Vagina (tissue), 2 donors: ENCODE measurements at regions not wholly inside any gene's neighbourhood (a gene's known extent, or its start where the extent isn't known, plus 50 kb on each side); places are given as distances from the start of the nearest gene placed in this dataset.

Source experiments
- DNase-seq, 2 donors: peaks; one replicate each; pipeline ENCODE4 v3.0.0-alpha.2; 2017; ENCODE audit errors: extremely low spot score in 2 of 2
- H3K27ac ChIP-seq: fragments of 200-600 bp; sonication (generic); one replicate; pipeline ENCODE4 v1.5.1; 2019
- H3K27me3 ChIP-seq: fragments of 200-600 bp; sonication (generic); one replicate; pipeline ENCODE4 v1.5.1; 2019
- H3K36me3 ChIP-seq, 2 donors: fragments of 200-600 bp; sonication (generic); one replicate each; pipeline ENCODE4 v1.5.1; 2017 to 2019
- H3K4me1 ChIP-seq: fragments of 200-600 bp; sonication (generic); one replicate; pipeline ENCODE4 v1.5.1; 2019
- H3K4me3 ChIP-seq, 2 donors: fragments of 200-600 bp; sonication (generic); 1 replicate in 1 of 2; 2 replicates in 1 of 2; pipeline ENCODE4 v1.5.1; 2016 to 2019
- H3K9me3 ChIP-seq: fragments of 200-600 bp; sonication (generic); one replicate; pipeline ENCODE4 v1.5.1; 2019
- CTCF ChIP-seq, 3 experiments: fragments of 450-650 bp in 2 of 3; fragments of 200-600 bp in 1 of 3; sonication (generic) in 1 of 3; IDR thresholded peaks; one replicate each; pipeline ENCODE4 v1.5.1; 2017 to 2019; ENCODE audit warnings: antibody characterized with exemption in 3 of 3, mild to moderate bottlenecking in 2 of 3, moderate library complexity in 2 of 3
- POLR2A ChIP-seq, 2 donors: fragments of 450-650 bp; IDR thresholded peaks; one replicate each; pipeline ENCODE4 v1.6.1; 2017; ENCODE audit warnings: antibody characterized with exemption in 2 of 2, mild to moderate bottlenecking in 2 of 2, moderate library complexity in 2 of 2
- POLR2AphosphoS5 ChIP-seq, 2 donors: sonication (generic); formaldehyde crosslinking; IDR thresholded peaks; one replicate each; pipeline ENCODE4 v1.9.0; 2017; ENCODE audit warnings: antibody characterized with exemption in 2 of 2, mild to moderate bottlenecking in 2 of 2, low read depth in 1 of 2; ENCODE audit not compliant: insufficient read depth in 1 of 2
- intact Hi-C: fragments of 100-400 bp; cut with DNase I; formaldehyde crosslinking; loops from one replicate; pipeline ENCODE4 v1.15.1; 2023

DNA sequence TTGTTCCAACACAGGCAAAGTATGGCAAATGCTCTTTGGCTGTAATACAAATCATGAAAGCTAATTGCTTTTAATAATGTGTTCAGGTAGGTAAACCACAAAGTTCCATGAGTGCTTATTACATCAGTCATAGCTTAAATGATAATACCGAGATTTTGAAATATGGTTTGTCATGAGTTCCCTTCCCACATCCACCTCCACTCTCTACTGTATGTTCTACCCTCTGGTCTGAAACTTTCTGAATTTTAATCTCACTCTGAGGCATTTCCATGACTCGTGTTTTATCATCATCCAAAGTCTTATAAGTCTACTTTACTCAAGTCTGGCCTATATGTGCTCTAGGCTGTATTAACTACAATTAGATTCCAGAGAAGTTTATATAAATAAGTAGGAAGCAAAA lies 354.8 kb downstream of the AKAIN1 start:
- Histone ChIP-seq H3K36me3 (no peaks in the 10 kb centered on the region), H3K27ac (no peak overlapping the region), H3K27me3 (no peaks in the 10 kb centered on the region), H3K4me3 (no peak overlapping the region), H3K9me3 (no peaks in the 10 kb centered on the region), H3K4me1 (no peaks in the 10 kb centered on the region)
- TF ChIP-seq POLR2AphosphoS5 (IDR thresholded peaks at IDR 0.05; ENCODE audit: insufficient read depth in 1 of 2, low read depth in 1 of 2) (no peak), CTCF (IDR thresholded peaks at IDR 0.05) (no peak), POLR2A (IDR thresholded peaks at IDR 0.05) (no peak)
- DNase-seq: no peak
- intact Hi-C loops: no loop called here

DNA sequence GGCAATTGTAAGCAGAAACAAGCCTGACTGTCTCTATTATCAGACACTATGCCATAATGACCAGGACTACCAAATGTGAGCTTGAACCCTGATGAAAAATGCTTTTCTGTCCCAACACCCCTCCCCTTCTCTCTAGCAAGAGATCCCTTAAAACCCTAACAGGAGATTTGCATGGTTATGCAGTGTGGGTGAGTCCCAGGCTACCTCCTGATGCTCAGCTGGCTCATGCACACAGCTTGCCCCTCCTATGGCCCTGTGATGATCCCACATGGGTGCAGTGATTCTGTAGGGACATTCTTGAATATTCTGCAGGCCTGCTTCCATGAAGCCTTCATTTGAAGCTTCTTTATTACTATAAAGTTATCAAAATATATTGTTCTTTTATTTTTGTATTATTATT lies 357.4 kb downstream of the AKAIN1 start:
- Histone ChIP-seq H3K9me3 (no peaks in the 10 kb centered on the region), H3K27ac (no peak overlapping the region), H3K36me3 (no peaks in the 10 kb centered on the region), H3K4me1 (no peaks in the 10 kb centered on the region), H3K4me3 (no peak overlapping the region), H3K27me3 (no peaks in the 10 kb centered on the region)
- no peak for DNase-seq
- intact Hi-C loops: no loop called here
- no peak for TF ChIP-seq POLR2AphosphoS5 (IDR thresholded peaks at IDR 0.05; ENCODE audit: insufficient read depth in 1 of 2, low read depth in 1 of 2)

GRCh38 chr18:4836141-4836540 lies 360.9 kb downstream of the AKAIN1 start:
- no peaks in the 10 kb centered on the region for H3K9me3 ChIP-seq
- DNase-seq: no peak
- TF ChIP-seq POLR2A (IDR thresholded peaks at IDR 0.05) (no peak), CTCF (IDR thresholded peaks at IDR 0.05) (no peak), POLR2AphosphoS5 (IDR thresholded peaks at IDR 0.05; ENCODE audit: insufficient read depth in 1 of 2, low read depth in 1 of 2) (no peak)
- intact Hi-C loops: no loop called here
- no peaks in the 10 kb centered on the region for H3K4me1 ChIP-seq
- no peak overlapping the region for H3K4me3 ChIP-seq
- H3K27me3 ChIP-seq: no peaks in the 10 kb centered on the region
- H3K27ac ChIP-seq: no peak overlapping the region
- H3K36me3 ChIP-seq: no peaks in the 10 kb centered on the region

DNA sequence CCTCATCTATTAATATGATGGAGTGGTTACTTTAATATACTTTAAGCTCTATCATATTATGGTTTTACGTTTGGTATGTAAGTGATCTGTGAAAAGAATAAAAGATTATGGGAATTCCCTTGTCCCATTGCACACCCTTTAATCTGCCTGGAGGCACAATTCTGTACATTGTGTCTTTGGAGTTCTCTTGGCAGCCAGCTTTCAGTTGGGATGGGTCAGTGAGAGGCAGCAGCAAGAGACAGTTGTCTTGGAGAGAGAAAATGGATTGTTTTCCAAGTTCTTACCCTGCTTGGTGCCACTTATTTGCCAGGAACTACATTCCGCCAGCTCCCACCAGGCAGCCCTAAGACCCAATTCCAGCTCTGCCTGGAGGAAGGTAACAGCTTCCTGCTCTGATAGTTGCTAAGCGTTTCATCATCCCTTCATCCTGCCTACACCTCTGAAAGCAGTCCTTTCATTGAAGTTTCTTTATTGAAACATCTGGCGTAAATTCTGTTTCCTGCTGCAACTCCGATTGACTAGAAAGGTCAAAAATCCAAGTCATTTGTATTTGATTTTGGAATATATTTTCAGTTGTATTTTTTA lies 365.2 kb downstream of the AKAIN1 start:
- Histone ChIP-seq H3K4me1 (no peaks in the 10 kb centered on the region), H3K27me3 (no peaks in the 10 kb centered on the region), H3K4me3 (no peak overlapping the region), H3K36me3 (no peaks in the 10 kb centered on the region), H3K9me3 (no peaks in the 10 kb centered on the region), H3K27ac (no peak overlapping the region)
- intact Hi-C loops: no loop called here
- no peak for DNase-seq
- TF ChIP-seq POLR2AphosphoS5 (IDR thresholded peaks at IDR 0.05; ENCODE audit: insufficient read depth in 1 of 2, low read depth in 1 of 2) (no peak), POLR2A (IDR thresholded peaks at IDR 0.05) (no peak), CTCF (IDR thresholded peaks at IDR 0.05) (no peak)

- no peak overlapping the region for H3K27ac ChIP-seq
- DNase-seq: no peak
- H3K36me3 ChIP-seq: no peaks in the 10 kb centered on the region
- intact Hi-C loops: no loop called here
- H3K4me3 ChIP-seq: no peak overlapping the region
- TF ChIP-seq POLR2A (IDR thresholded peaks at IDR 0.05): no peak
- TF ChIP-seq POLR2AphosphoS5 (IDR thresholded peaks at IDR 0.05; ENCODE audit: insufficient read depth in 1 of 2, low read depth in 1 of 2): no peak
- TF ChIP-seq CTCF (IDR thresholded peaks at IDR 0.05): no peak
- no peaks in the 10 kb centered on the region for H3K27me3 ChIP-seq
- no peaks in the 10 kb centered on the region for H3K4me1 ChIP-seq
- no peaks in the 10 kb centered on the region for H3K9me3 ChIP-seq
Measured at GRCh38 chr18:4831127-4831526, 365.9 kb downstream of the AKAIN1 start.
